ENCODE measurements at regions not wholly inside any gene's neighbourhood (a gene's known extent, or its start where the extent isn't known, plus 50 kb on each side); places are given as distances from the start of the nearest gene placed in this dataset.

- H3K36me3 ChIP-seq (ENCODE audit: insufficient read depth, low read length): no peaks in the 10 kb centered on the region
- no peak overlapping the region for H3K9ac ChIP-seq (ENCODE audit: low read length)
- peaks cover 4% of the 10 kb centered on the region for H3K4me1 ChIP-seq (ENCODE audit: insufficient read depth, low read length, severe bottlenecking)
Measured at GRCh38 chrX:83004012-83004411, 504.1 kb upstream of the POU3F4 start.

GRCh38 chrX:83008415-83008814, 499.7 kb upstream of the POU3F4 start:
- no peaks in the 10 kb centered on the region for H3K79me2 ChIP-seq (ENCODE audit: insufficient read depth, low read length)
- H3K27me3 ChIP-seq (ENCODE audit: insufficient read depth, low read length): no peaks in the 10 kb centered on the region
- no peaks in the 10 kb centered on the region for H3K9me3 ChIP-seq (ENCODE audit: low read length)
- H3F3A ChIP-seq (ENCODE audit: insufficient read depth, low read length): no peaks in the 10 kb centered on the region
- TF ChIP-seq CTCF (IDR thresholded peaks at IDR 0.05; ENCODE audit: low read length) (peak; percentile 45; the same call in 1 of the 2 replicates), EZH2 (IDR thresholded peaks at IDR 0.05; ENCODE audit: borderline replicate concordance, low read length) (no peak)
- no peak overlapping the region for H3K27ac ChIP-seq (ENCODE audit: low read depth, low read length, poor library complexity, severe bottlenecking)
- H3K36me3 ChIP-seq (ENCODE audit: insufficient read depth, low read length): no peaks in the 10 kb centered on the region
- H3K4me2 ChIP-seq (ENCODE audit: low read length): no peak overlapping the region
- no peak overlapping the region for H3K4me3 ChIP-seq (ENCODE audit: low read depth, low read length, poor library complexity, severe bottlenecking)
- no peak overlapping the region for H2AFZ ChIP-seq (ENCODE audit: low read length)
- no peaks in the 10 kb centered on the region for H3K9me2 ChIP-seq (ENCODE audit: low read depth, low read length)
- H3K4me1 ChIP-seq (ENCODE audit: insufficient read depth, low read length, severe bottlenecking): peaks cover 11% of the 10 kb centered on the region
- H3K9ac ChIP-seq (ENCODE audit: low read length): no peak overlapping the region
- H4K20me1 ChIP-seq (ENCODE audit: insufficient read depth, low read length): no peaks in the 10 kb centered on the region

More at GRCh38 chrX:83004012-83004411, 504.1 kb upstream of the POU3F4 start:
- H3K4me2 ChIP-seq (ENCODE audit: low read length): no peak overlapping the region
- H4K20me1 ChIP-seq (ENCODE audit: insufficient read depth, low read length): no peaks in the 10 kb centered on the region
- no peaks in the 10 kb centered on the region for H3K79me2 ChIP-seq (ENCODE audit: insufficient read depth, low read length)
- H3K27ac ChIP-seq (ENCODE audit: low read depth, low read length, poor library complexity, severe bottlenecking): no peak overlapping the region
- no peak overlapping the region for H3K4me3 ChIP-seq (ENCODE audit: low read depth, low read length, poor library complexity, severe bottlenecking)
- no peak overlapping the region for H2AFZ ChIP-seq (ENCODE audit: low read length)
- TF ChIP-seq CTCF (IDR thresholded peaks at IDR 0.05; ENCODE audit: low read length): no peak
- TF ChIP-seq EZH2 (IDR thresholded peaks at IDR 0.05; ENCODE audit: borderline replicate concordance, low read length): no peak
- H3K9me3 ChIP-seq (ENCODE audit: low read length): no peaks in the 10 kb centered on the region
- H3K9me2 ChIP-seq (ENCODE audit: low read depth, low read length): no peaks in the 10 kb centered on the region
- H3K27me3 ChIP-seq (ENCODE audit: insufficient read depth, low read length): no peaks in the 10 kb centered on the region
- no peaks in the 10 kb centered on the region for H3F3A ChIP-seq (ENCODE audit: insufficient read depth, low read length)

DNA sequence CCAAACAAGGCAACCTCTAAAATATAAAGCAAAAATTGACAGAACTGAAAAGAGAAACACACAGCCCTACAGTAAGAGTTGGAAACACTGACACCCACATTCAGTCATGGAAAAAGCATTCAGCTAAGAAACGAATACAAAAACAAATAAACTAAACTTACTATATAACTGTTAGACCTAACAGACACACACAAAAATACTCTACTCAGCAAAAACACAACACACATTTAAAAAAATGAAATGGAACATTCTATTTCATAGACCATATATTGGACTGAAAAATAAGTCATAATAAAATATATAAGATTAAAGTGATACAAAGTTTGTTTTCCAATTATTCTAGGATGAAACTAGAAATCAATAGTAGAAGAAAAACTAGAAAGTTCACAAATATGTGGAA, 488.8 kb upstream of the POU3F4 start:
- Histone ChIP-seq H3K9ac (ENCODE audit: low read length) (no peak overlapping the region), H3F3A (ENCODE audit: insufficient read depth, low read length) (no peaks in the 10 kb centered on the region), H3K79me2 (ENCODE audit: insufficient read depth, low read length) (no peaks in the 10 kb centered on the region), H3K4me2 (ENCODE audit: low read length) (no peak overlapping the region), H2AFZ (ENCODE audit: low read length) (no peak overlapping the region), H3K36me3 (ENCODE audit: insufficient read depth, low read length) (no peaks in the 10 kb centered on the region), H4K20me1 (ENCODE audit: insufficient read depth, low read length) (no peaks in the 10 kb centered on the region), H3K27me3 (ENCODE audit: insufficient read depth, low read length) (no peaks in the 10 kb centered on the region), H3K4me1 (ENCODE audit: insufficient read depth, low read length, severe bottlenecking) (peaks cover 7% of the 10 kb centered on the region), H3K9me3 (ENCODE audit: low read length) (no peaks in the 10 kb centered on the region), H3K4me3 (ENCODE audit: low read depth, low read length, poor library complexity, severe bottlenecking) (no peak overlapping the region), H3K27ac (ENCODE audit: low read depth, low read length, poor library complexity, severe bottlenecking) (no peak overlapping the region), H3K9me2 (ENCODE audit: low read depth, low read length) (no peaks in the 10 kb centered on the region)
- TF ChIP-seq CTCF (IDR thresholded peaks at IDR 0.05; ENCODE audit: low read length): no peak
- TF ChIP-seq EZH2 (IDR thresholded peaks at IDR 0.05; ENCODE audit: borderline replicate concordance, low read length): no peak

Data from OCI-LY1 (cell line).